IPS-18a (cell line): ENCODE measurements at regions not wholly inside any gene's neighbourhood (a gene's known extent, or its start where the extent isn't known, plus 50 kb on each side); places are given as distances from the start of the nearest gene placed in this dataset.
"Not testable (repeated sequence)": the region's sequence is repeated elsewhere in the genome, so short reads cannot be mapped to it uniquely, and the experiment has no call there.

Experiments used
- H3K27ac ChIP-seq: one replicate; pipeline ENCODE4 v1.5.1; 2013; ENCODE audit warnings: low read length
- H3K27me3 ChIP-seq: one replicate; pipeline ENCODE4 v1.6.1; 2013; ENCODE audit warnings: mild to moderate bottlenecking, low read length; ENCODE audit not compliant: control insufficient read depth, insufficient read depth
- H3K36me3 ChIP-seq: one replicate; pipeline ENCODE4 v1.6.1; 2013; ENCODE audit warnings: low read depth, low read length; ENCODE audit not compliant: control insufficient read depth
- H3K4me1 ChIP-seq: one replicate; pipeline ENCODE4 v1.6.1; 2013; ENCODE audit warnings: low read depth, low read length; ENCODE audit not compliant: control insufficient read depth
- H3K4me3 ChIP-seq: one replicate; pipeline ENCODE4 v1.5.1; 2013; ENCODE audit warnings: low read length
- H3K9ac ChIP-seq: one replicate; pipeline ENCODE4 v1.6.1; 2013; ENCODE audit warnings: mild to moderate bottlenecking, low read length, moderate library complexity
- H3K9me3 ChIP-seq: one replicate; pipeline ENCODE4 v1.6.1; 2013; ENCODE audit warnings: low read depth, low read length; ENCODE audit not compliant: control insufficient read depth

GRCh38 chr17:52409222-52409621 is 250.7 kb upstream of the CA10 start:
- not testable (repeated sequence) for H3K9me3 ChIP-seq, H3K27ac ChIP-seq, H3K4me1 ChIP-seq, H3K9ac ChIP-seq, H3K27me3 ChIP-seq, H3K4me3 ChIP-seq, H3K36me3 ChIP-seq

GRCh38 chr17:52395308-52395707 is 236.8 kb upstream of the CA10 start:
- Histone ChIP-seq H3K27ac (no peak overlapping the region), H3K4me1 (no peaks in the 10 kb centered on the region), H3K4me3 (no peak overlapping the region), H3K36me3 (no peaks in the 10 kb centered on the region), H3K9me3 (no peaks in the 10 kb centered on the region), H3K27me3 (no peaks in the 10 kb centered on the region), H3K9ac (no peak overlapping the region)

GRCh38 chr17:52390422-52390821 is 231.9 kb upstream of the CA10 start:
- no peaks in the 10 kb centered on the region for H3K9me3 ChIP-seq
- H3K4me1 ChIP-seq = no peaks in the 10 kb centered on the region
- no peaks in the 10 kb centered on the region for H3K36me3 ChIP-seq
- no peak overlapping the region for H3K27ac ChIP-seq
- no peaks in the 10 kb centered on the region for H3K27me3 ChIP-seq
- no peak overlapping the region for H3K4me3 ChIP-seq
- no peak overlapping the region for H3K9ac ChIP-seq

GRCh38 chr17:52389632-52390031 is 231.1 kb upstream of the CA10 start:
- H3K27me3 ChIP-seq = no peaks in the 10 kb centered on the region
- H3K36me3 ChIP-seq = no peaks in the 10 kb centered on the region
- H3K4me1 ChIP-seq = no peaks in the 10 kb centered on the region
- no peaks in the 10 kb centered on the region for H3K9me3 ChIP-seq
- H3K4me3 ChIP-seq = no peak overlapping the region
- H3K27ac ChIP-seq = no peak overlapping the region
- no peak overlapping the region for H3K9ac ChIP-seq

- H3K27ac ChIP-seq = no peak overlapping the region
- no peaks in the 10 kb centered on the region for H3K27me3 ChIP-seq
- H3K36me3 ChIP-seq = no peaks in the 10 kb centered on the region
- H3K4me3 ChIP-seq = no peak overlapping the region
- H3K9me3 ChIP-seq = no peaks in the 10 kb centered on the region
- no peaks in the 10 kb centered on the region for H3K4me1 ChIP-seq
- H3K9ac ChIP-seq = no peak overlapping the region
These were observed 230.4 kb upstream of the CA10 start for GRCh38 chr17:52388941-52389340.

GRCh38 chr17:52384695-52385094 is 226.2 kb upstream of the CA10 start:
- Histone ChIP-seq H3K27me3 (no peaks in the 10 kb centered on the region), H3K27ac (no peak overlapping the region), H3K36me3 (no peaks in the 10 kb centered on the region), H3K4me1 (no peaks in the 10 kb centered on the region), H3K4me3 (no peak overlapping the region), H3K9ac (no peak overlapping the region), H3K9me3 (no peaks in the 10 kb centered on the region)

- Histone ChIP-seq H3K36me3 (no peaks in the 10 kb centered on the region), H3K4me1 (no peaks in the 10 kb centered on the region), H3K9me3 (no peaks in the 10 kb centered on the region), H3K4me3 (no peak overlapping the region), H3K27ac (no peak overlapping the region), H3K9ac (no peak overlapping the region), H3K27me3 (no peaks in the 10 kb centered on the region)
These were observed 225.1 kb upstream of the CA10 start for GRCh38 chr17:52383493-52384100.

- Histone ChIP-seq H3K9me3 (no peaks in the 10 kb centered on the region), H3K27me3 (no peaks in the 10 kb centered on the region), H3K4me3 (no peak overlapping the region), H3K36me3 (no peaks in the 10 kb centered on the region), H3K4me1 (no peaks in the 10 kb centered on the region), H3K9ac (no peak overlapping the region), H3K27ac (no peak overlapping the region)
These were observed 220.3 kb upstream of the CA10 start for GRCh38 chr17:52378860-52379259.

- no peak overlapping the region for H3K9ac ChIP-seq
- no peaks in the 10 kb centered on the region for H3K4me1 ChIP-seq
- H3K4me3 ChIP-seq = no peak overlapping the region
- no peak overlapping the region for H3K27ac ChIP-seq
- no peaks in the 10 kb centered on the region for H3K36me3 ChIP-seq
- H3K9me3 ChIP-seq = no peaks in the 10 kb centered on the region
- H3K27me3 ChIP-seq = no peaks in the 10 kb centered on the region
These were observed 217.6 kb upstream of the CA10 start for GRCh38 chr17:52376137-52376536.

GRCh38 chr17:52368886-52369285 is 210.4 kb upstream of the CA10 start:
- Histone ChIP-seq H3K4me3 (no peak overlapping the region), H3K27ac (no peak overlapping the region), H3K4me1 (no peaks in the 10 kb centered on the region), H3K36me3 (no peaks in the 10 kb centered on the region), H3K27me3 (no peaks in the 10 kb centered on the region), H3K9ac (no peak overlapping the region), H3K9me3 (no peaks in the 10 kb centered on the region)

- H3K27me3 ChIP-seq = no peaks in the 10 kb centered on the region
- no peak overlapping the region for H3K9ac ChIP-seq
These were observed 199.3 kb upstream of the CA10 start for GRCh38 chr17:52357854-52358253.

GRCh38 chr17:52336796-52337195 is 178.3 kb upstream of the CA10 start:
- H3K4me1 ChIP-seq = no peaks in the 10 kb centered on the region
- H3K27ac ChIP-seq = no peak overlapping the region
- H3K36me3 ChIP-seq = no peaks in the 10 kb centered on the region
- H3K9me3 ChIP-seq = no peaks in the 10 kb centered on the region
- H3K4me3 ChIP-seq = no peak overlapping the region
- H3K9ac ChIP-seq = no peak overlapping the region
- H3K27me3 ChIP-seq = no peaks in the 10 kb centered on the region

More at GRCh38 chr17:52357854-52358253, 199.3 kb upstream of the CA10 start:
- Histone ChIP-seq H3K4me3 (no peak overlapping the region), H3K27ac (no peak overlapping the region), H3K4me1 (no peaks in the 10 kb centered on the region), H3K9me3 (no peaks in the 10 kb centered on the region), H3K36me3 (no peaks in the 10 kb centered on the region)
